ENCODE measurements at regions not wholly inside any gene's neighbourhood (a gene's known extent, or its start where the extent isn't known, plus 50 kb on each side); places are given as distances from the start of the nearest gene placed in this dataset.
"Not testable (repeated sequence)": the region's sequence is repeated elsewhere in the genome, so short reads cannot be mapped to it uniquely, and the experiment has no call there.

- DNase-seq (ENCODE audit: low read depth, low spot score); CTCF ChIA-PET; ATAC-seq; RAD21 ChIA-PET (ENCODE audit: unreplicated experiment); intact Hi-C loops (cut with micrococcal nuclease; ENCODE audit: unreplicated experiment); H2AFZ ChIP-seq (ENCODE audit: control insufficient read depth, low read depth, low read length); H3K36me3 ChIP-seq (ENCODE audit: control insufficient read depth in 2 of 2, insufficient read depth in 2 of 2, low read length in 1 of 2); H3K4me3 ChIP-seq; FAIRE-seq; H3K4me2 ChIP-seq (ENCODE audit: control insufficient read depth, insufficient read depth); H3K27ac ChIP-seq (ENCODE audit: control insufficient read depth, insufficient read depth); H3K9ac ChIP-seq (ENCODE audit: control insufficient read depth, insufficient read depth, low read length); BruUV-seq (replicated peaks); H3K4me1 ChIP-seq (ENCODE audit: control insufficient read depth, insufficient read depth, low read length); H3K27me3 ChIP-seq (replicated peaks in 1 of 2; ENCODE audit: control insufficient read depth in 2 of 2, insufficient read depth in 2 of 2, low read length in 1 of 2); H3K9me3 ChIP-seq (replicated peaks; ENCODE audit: control insufficient read depth, insufficient read depth, low read length); H4K20me1 ChIP-seq (ENCODE audit: control insufficient read depth, insufficient read depth); H3K79me2 ChIP-seq (ENCODE audit: control insufficient read depth, insufficient read depth, low read length); in situ Hi-C loops (cut with MboI): not testable (repeated sequence)
- WGBS (ENCODE audit: insufficient coverage, insufficient replicate concordance, low lambda C conversion rate, missing lambda C conversion rate), result 97% methylated on average over 3 of the region's 3 CpGs
- ChIA-PET POLR2A (interaction anchor here (1.6 kb wide), 1 partner anchor 10 kb away, joined by 4 read pairs; no protein-coding TSS in a partner anchor), SMC1A (ENCODE audit: uncharacterized antibody, unreplicated experiment) (interaction anchor here (1.6 to 2.3 kb wide), 4 partner anchors 10 to 33 kb away, joined by 4 to 9 read pairs (median 6); no protein-coding TSS in a partner anchor)
Observed at GRCh38 chr12:92375504-92375903, 229.9 kb upstream of the BTG1 start.

- FAIRE-seq (peak; percentile 47), ATAC-seq (peak; percentile 77), DNase-seq (ENCODE audit: low read depth, low spot score) (no peak)
- ChIA-PET SMC1A (ENCODE audit: uncharacterized antibody, unreplicated experiment) (interaction anchor here (0.8 to 1.4 kb wide), 7 partner anchors 14 to 92 kb away, joined by 3 to 9 read pairs (median 4); no protein-coding TSS in a partner anchor), CTCF (interaction anchor here (1.1 to 1.5 kb wide), 2 partner anchors 10 to 37 kb away, joined by 3 to 4 read pairs; no protein-coding TSS in a partner anchor), RAD21 (ENCODE audit: unreplicated experiment) (interaction anchor here (1.0 to 1.4 kb wide), 2 partner anchors 28 to 175 kb away, joined by 3 read pairs; no protein-coding TSS in a partner anchor), POLR2A (interaction anchor here (1.0 to 1.1 kb wide), 2 partner anchors 8 to 33 kb away, joined by 3 read pairs; no protein-coding TSS in a partner anchor)
- BruUV-seq (replicated peaks), result no TSS peak
- H3K4me1 ChIP-seq (ENCODE audit: control insufficient read depth, insufficient read depth, low read length), result peaks cover 14% of the 10 kb centered on the region
- H4K20me1 ChIP-seq (ENCODE audit: control insufficient read depth, insufficient read depth), result no peaks in the 10 kb centered on the region
- no peak overlapping the region for H3K9ac ChIP-seq (ENCODE audit: control insufficient read depth, insufficient read depth, low read length)
- in situ Hi-C loops (cut with MboI), result no loop called here
- no peak overlapping the region; the same call in none of the 2 replicates for H2AFZ ChIP-seq (ENCODE audit: control insufficient read depth, low read depth, low read length)
- H3K27ac ChIP-seq (ENCODE audit: control insufficient read depth, insufficient read depth), result no peak overlapping the region
- H3K27me3 ChIP-seq (replicated peaks in 1 of 2; ENCODE audit: control insufficient read depth in 2 of 2, insufficient read depth in 2 of 2, low read length in 1 of 2), result no peaks in the 10 kb centered on the region
- H3K79me2 ChIP-seq (ENCODE audit: control insufficient read depth, insufficient read depth, low read length), result no peaks in the 10 kb centered on the region
- H3K4me3 ChIP-seq, result no peak overlapping the region
- intact Hi-C loops (cut with micrococcal nuclease; ENCODE audit: unreplicated experiment), result no loop called here
- no peaks in the 10 kb centered on the region; the same call in 2 of the 3 replicates for H3K9me3 ChIP-seq (replicated peaks; ENCODE audit: control insufficient read depth, insufficient read depth, low read length)
- no peaks in the 10 kb centered on the region for H3K36me3 ChIP-seq (ENCODE audit: control insufficient read depth in 2 of 2, insufficient read depth in 2 of 2, low read length in 1 of 2)
- peak overlapping the region; percentile 17; the same call in 1 of the 2 replicates for H3K4me2 ChIP-seq (ENCODE audit: control insufficient read depth, insufficient read depth)
- TF ChIP-seq KDM1A (IDR thresholded peaks at IDR 0.05; ENCODE audit: borderline replicate concordance) (no peak), ATF7 (IDR thresholded peaks at IDR 0.05; ENCODE audit: low read depth) (0 out of 2 replicates have a peak, but pooled peaks have one; percentile 10), RELB (IDR thresholded peaks at IDR 0.05; ENCODE audit: low read depth) (no peak; the same call in 1 of the 2 replicates), SMC3 (IDR thresholded peaks at IDR 0.05; ENCODE audit: borderline replicate concordance, low read length) (no peak), MTA2 (IDR thresholded peaks at IDR 0.05; ENCODE audit: low read depth) (no peak), MLLT1 (IDR thresholded peaks at IDR 0.05) (no peak), EP300 (IDR thresholded peaks at IDR 0.05; ENCODE audit: borderline replicate concordance in 1 of 2, control insufficient read depth in 1 of 2, low read depth in 2 of 2, low read length in 2 of 2) (no peak), IKZF2 (IDR thresholded peaks at IDR 0.05) (peak; percentile 65 to 66), CBX5 (IDR thresholded peaks at IDR 0.05; ENCODE audit: low read depth) (no peak), NFYA (IDR thresholded peaks at IDR 0.05; ENCODE audit: borderline replicate concordance, low read depth, low read length) (no peak), ZNF384 (IDR thresholded peaks at IDR 0.05; ENCODE audit: borderline replicate concordance, low read depth, low read length) (no peak), HDAC2 (IDR thresholded peaks at IDR 0.05) (no peak), MYC (IDR thresholded peaks at IDR 0.05; ENCODE audit: insufficient read depth, insufficient read length, insufficient replicate concordance, low read length, severe bottlenecking) (no peak), CHD1 (IDR thresholded peaks at IDR 0.05; ENCODE audit: low read depth, low read length) (no peak), FOXK2 (IDR thresholded peaks at IDR 0.05) (no peak)
Observed at GRCh38 chr12:92370828-92371227, 225.2 kb upstream of the BTG1 start.

Measured in GM12878 (cell line).